Osteoblast (primary cell): ENCODE measurements at regions not wholly inside any gene's neighbourhood (a gene's known extent, or its start where the extent isn't known, plus 50 kb on each side); places are given as distances from the start of the nearest gene placed in this dataset.

Source experiments
- DNase-seq: peaks from one replicate; pipeline ENCODE4 v3.0.0; 2011; ENCODE audit warnings: low spot score, mixed read lengths; ENCODE audit not compliant: insufficient read length; ENCODE audit errors: missing footprints
- H2AFZ ChIP-seq: 2 replicates; pipeline ENCODE4 v1.6.0; 2011; ENCODE audit warnings: mild to moderate bottlenecking, low read length
- H3K27ac ChIP-seq: 2 replicates; pipeline ENCODE4 v1.5.1; 2011; ENCODE audit warnings: mild to moderate bottlenecking, low read depth, low read length, moderate library complexity
- H3K27me3 ChIP-seq: 2 replicates; pipeline ENCODE4 v1.6.0; 2012; ENCODE audit warnings: mild to moderate bottlenecking, control low read depth, inconsistent platforms, low read length, moderate library complexity; ENCODE audit not compliant: insufficient read depth
- H3K36me3 ChIP-seq: 2 replicates; pipeline ENCODE4 v1.5.1; 2011; ENCODE audit warnings: mild to moderate bottlenecking, low read length, control low read depth, moderate library complexity; ENCODE audit not compliant: insufficient read depth
- H3K4me1 ChIP-seq: 2 replicates; pipeline ENCODE4 v1.5.1; 2011; ENCODE audit warnings: mild to moderate bottlenecking, low read length, control low read depth, moderate library complexity; ENCODE audit not compliant: insufficient read depth
- H3K4me2 ChIP-seq: 2 replicates; pipeline ENCODE4 v1.6.0; 2011; ENCODE audit warnings: mild to moderate bottlenecking, low read length; ENCODE audit not compliant: insufficient read depth
- H3K4me3 ChIP-seq: fragments of 200-600 bp; sonication (generic); 3 replicates; pipeline ENCODE4 v1.5.1; 2012; ENCODE audit warnings: mild to moderate bottlenecking, low read length, inconsistent platforms; ENCODE audit not compliant: insufficient read depth
- H3K79me2 ChIP-seq: 2 replicates; pipeline ENCODE4 v1.6.0; 2012; ENCODE audit warnings: mild to moderate bottlenecking, low read length, control low read depth, inconsistent platforms; ENCODE audit not compliant: insufficient read depth
- H3K9me3 ChIP-seq: 2 replicates; pipeline ENCODE4 v1.5.1; 2011; ENCODE audit warnings: low read depth, low read length, control low read depth
- H4K20me1 ChIP-seq: 2 replicates; pipeline ENCODE4 v1.6.0; 2012; ENCODE audit warnings: mild to moderate bottlenecking, low read length, control low read depth; ENCODE audit not compliant: insufficient read depth
- TF ChIP-seq, protein P1 (sequence below): IDR thresholded peaks from 2 replicates; pipeline ENCODE4 v1.5.1; 2011; ENCODE audit warnings: mild to moderate bottlenecking, low read depth, low read length, moderate library complexity; ENCODE audit errors: extremely low read depth

DNA sequence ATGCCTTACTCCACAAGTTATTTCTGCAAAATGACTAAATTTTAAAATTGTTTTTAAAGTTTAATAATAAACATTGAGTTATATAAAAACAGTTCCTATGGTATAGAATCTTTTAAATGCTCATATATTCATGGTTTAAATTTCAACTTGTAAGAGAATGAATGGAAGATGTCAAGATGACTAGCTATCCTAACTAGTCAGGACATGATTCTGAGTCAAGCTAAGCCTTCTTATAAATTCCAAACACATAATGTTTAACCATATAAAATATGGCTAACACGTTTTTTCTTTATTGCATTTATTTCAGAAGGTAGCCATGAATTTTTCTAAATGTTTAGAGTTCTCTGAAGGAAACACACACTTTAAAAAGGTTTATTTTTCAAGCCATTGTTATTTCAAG is 320.4 kb downstream of the CBLN2 start:
- Histone ChIP-seq H3K36me3 (no peaks in the 10 kb centered on the region), H4K20me1 (no peaks in the 10 kb centered on the region), H3K9me3 (peaks cover 2% of the 10 kb centered on the region), H3K79me2 (no peaks in the 10 kb centered on the region), H3K4me1 (no peaks in the 10 kb centered on the region), H3K4me2 (no peak overlapping the region), H3K4me3 (no peak overlapping the region), H2AFZ (no peak overlapping the region), H3K27ac (no peak overlapping the region), H3K27me3 (no peaks in the 10 kb centered on the region)
- no peak for DNase-seq
- TF ChIP-seq, protein P1, sequence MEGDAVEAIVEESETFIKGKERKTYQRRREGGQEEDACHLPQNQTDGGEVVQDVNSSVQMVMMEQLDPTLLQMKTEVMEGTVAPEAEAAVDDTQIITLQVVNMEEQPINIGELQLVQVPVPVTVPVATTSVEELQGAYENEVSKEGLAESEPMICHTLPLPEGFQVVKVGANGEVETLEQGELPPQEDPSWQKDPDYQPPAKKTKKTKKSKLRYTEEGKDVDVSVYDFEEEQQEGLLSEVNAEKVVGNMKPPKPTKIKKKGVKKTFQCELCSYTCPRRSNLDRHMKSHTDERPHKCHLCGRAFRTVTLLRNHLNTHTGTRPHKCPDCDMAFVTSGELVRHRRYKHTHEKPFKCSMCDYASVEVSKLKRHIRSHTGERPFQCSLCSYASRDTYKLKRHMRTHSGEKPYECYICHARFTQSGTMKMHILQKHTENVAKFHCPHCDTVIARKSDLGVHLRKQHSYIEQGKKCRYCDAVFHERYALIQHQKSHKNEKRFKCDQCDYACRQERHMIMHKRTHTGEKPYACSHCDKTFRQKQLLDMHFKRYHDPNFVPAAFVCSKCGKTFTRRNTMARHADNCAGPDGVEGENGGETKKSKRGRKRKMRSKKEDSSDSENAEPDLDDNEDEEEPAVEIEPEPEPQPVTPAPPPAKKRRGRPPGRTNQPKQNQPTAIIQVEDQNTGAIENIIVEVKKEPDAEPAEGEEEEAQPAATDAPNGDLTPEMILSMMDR = no peak

DNA sequence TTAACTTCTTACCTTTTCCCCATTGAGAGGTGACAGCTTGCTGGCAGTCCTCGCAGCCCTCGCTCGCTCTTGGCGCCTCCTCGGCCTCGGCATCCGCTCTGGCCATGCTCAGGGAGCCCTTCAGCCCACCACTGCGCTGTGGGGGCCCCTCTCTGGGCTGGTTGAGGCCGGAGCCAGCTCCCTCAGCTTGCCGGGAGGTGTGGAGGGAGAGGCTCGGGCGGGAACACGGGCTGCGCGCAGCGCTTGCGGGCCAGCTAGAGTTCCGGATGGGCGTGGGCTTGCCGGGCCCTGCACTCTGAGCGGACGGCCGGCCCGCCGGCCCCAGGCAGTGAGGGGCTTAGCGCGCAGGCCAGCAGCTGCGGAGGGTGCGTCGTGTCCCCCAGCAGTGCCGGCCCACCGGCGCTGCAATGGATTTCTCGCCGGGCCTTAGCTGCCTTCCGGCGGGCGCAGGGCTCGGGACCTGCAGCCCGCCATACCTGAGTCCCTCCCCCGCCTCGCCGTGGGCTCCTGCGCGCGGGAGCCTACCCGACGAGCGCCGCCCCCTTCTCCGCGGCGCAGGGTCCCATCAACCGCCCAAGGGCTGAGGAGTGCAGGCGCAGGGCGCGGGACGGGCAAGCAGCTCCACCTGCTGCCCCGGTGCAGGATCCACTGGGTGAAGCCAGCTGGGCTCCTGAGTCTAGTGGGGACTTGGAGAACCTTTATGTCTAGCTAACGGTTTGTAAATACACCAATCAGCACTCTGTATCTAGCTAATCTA is 335.0 kb downstream of the CBLN2 start:
- no peak overlapping the region for H2AFZ ChIP-seq
- TF ChIP-seq, protein P1 = no peak
- no peak overlapping the region for H3K27ac ChIP-seq
- H3K9me3 ChIP-seq = peaks cover 3% of the 10 kb centered on the region
- H3K36me3 ChIP-seq = no peaks in the 10 kb centered on the region
- no peak overlapping the region for H3K4me3 ChIP-seq
- no peaks in the 10 kb centered on the region for H3K79me2 ChIP-seq
- H4K20me1 ChIP-seq = no peaks in the 10 kb centered on the region
- H3K4me2 ChIP-seq = no peak overlapping the region
- no peaks in the 10 kb centered on the region for H3K27me3 ChIP-seq
- DNase-seq = no peak
- H3K4me1 ChIP-seq = no peaks in the 10 kb centered on the region

DNA sequence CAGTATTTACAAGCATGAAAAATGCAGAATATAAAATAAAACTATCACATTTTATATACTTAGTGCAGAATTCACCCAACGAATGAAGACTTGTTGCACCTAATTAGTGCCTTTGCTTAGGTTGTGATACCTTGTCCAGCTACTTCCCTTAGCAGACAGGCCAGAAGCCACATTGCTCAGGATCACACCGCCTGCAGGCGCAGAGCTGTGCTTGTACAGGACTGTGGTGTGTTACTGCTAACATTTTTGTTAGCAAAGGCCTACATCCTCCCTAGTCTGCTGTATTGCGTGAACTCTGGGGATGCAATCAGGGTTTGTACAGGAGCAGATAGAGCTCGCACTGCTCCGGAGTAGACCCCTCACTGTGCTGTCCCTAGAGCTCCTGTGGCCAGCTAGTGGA is 336.9 kb downstream of the CBLN2 start:
- H3K27ac ChIP-seq = no peak overlapping the region
- H4K20me1 ChIP-seq = no peaks in the 10 kb centered on the region

DNA sequence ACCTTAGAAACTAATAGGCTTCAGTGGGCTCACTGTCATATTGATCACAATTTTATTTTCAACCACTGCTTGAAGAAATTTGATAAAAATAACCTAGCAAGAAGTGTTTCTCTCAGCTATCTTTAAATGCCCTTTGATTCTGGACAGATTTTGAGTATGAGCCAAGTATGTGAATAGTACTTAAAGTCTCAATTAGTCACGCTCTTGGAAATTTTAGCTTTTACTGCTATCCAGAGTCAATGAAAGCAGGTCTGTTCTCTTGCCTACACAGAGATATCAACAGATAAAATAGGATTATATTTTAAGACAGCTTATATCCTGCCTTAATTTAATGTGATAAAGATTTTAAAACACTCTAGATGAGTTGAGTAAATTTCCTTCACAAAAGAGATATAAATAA is 337.3 kb downstream of the CBLN2 start:
- Histone ChIP-seq H3K4me3 (no peak overlapping the region), H3K27me3 (no peaks in the 10 kb centered on the region), H3K4me1 (no peaks in the 10 kb centered on the region), H4K20me1 (no peaks in the 10 kb centered on the region), H3K79me2 (no peaks in the 10 kb centered on the region), H3K4me2 (no peak overlapping the region), H3K27ac (no peak overlapping the region), H3K9me3 (peaks cover 4% of the 10 kb centered on the region), H3K36me3 (no peaks in the 10 kb centered on the region), H2AFZ (no peak overlapping the region)
- DNase-seq = no peak
- TF ChIP-seq, protein P1 = no peak

More for the DNA sequence above, 336.9 kb downstream of the CBLN2 start:
- Histone ChIP-seq H3K4me1 (no peaks in the 10 kb centered on the region), H3K4me3 (no peak overlapping the region), H2AFZ (no peak overlapping the region), H3K9me3 (peaks cover 4% of the 10 kb centered on the region), H3K27me3 (no peaks in the 10 kb centered on the region), H3K4me2 (no peak overlapping the region), H3K79me2 (no peaks in the 10 kb centered on the region), H3K36me3 (no peaks in the 10 kb centered on the region)
- TF ChIP-seq, protein P1 = no peak
- DNase-seq = no peak
